CD4-positive, alpha-beta T cell treated with Interferon gamma for 1 hour (primary cell): ENCODE measurements at regions not wholly inside any gene's neighbourhood (a gene's known extent, or its start where the extent isn't known, plus 50 kb on each side); places are given as distances from the start of the nearest gene placed in this dataset.

ENCODE experiments used
- DNase-seq: peaks from one replicate; pipeline ENCODE4 v3.0.0-alpha.2; 2020

- DNase-seq: no peak
These were observed 65.9 kb upstream of the GADD45A start for GRCh38 chr1:67619080-67619479.

- DNase-seq: no peak
These were observed 61.1 kb upstream of the GADD45A start for GRCh38 chr1:67623906-67624305.

- no peak for DNase-seq
These were observed 60.3 kb upstream of the GADD45A start for GRCh38 chr1:67624680-67625079.

- no peak for DNase-seq
These were observed 58.7 kb upstream of the GADD45A start for GRCh38 chr1:67626090-67626860.

- no peak for DNase-seq
These were observed 58.2 kb upstream of the GADD45A start for GRCh38 chr1:67626861-67627235.

GRCh38 chr1:67627336-67627735 lies 57.7 kb upstream of the GADD45A start:
- DNase-seq: no peak

GRCh38 chr1:67627906-67628305 lies 57.1 kb upstream of the GADD45A start:
- no peak for DNase-seq

- no peak for DNase-seq
These were observed 55.5 kb upstream of the GADD45A start for GRCh38 chr1:67629370-67630075.

- DNase-seq: no peak
These were observed 54.5 kb upstream of the GADD45A start for GRCh38 chr1:67630438-67631045.

GRCh38 chr1:67632356-67632755 lies 52.6 kb upstream of the GADD45A start:
- DNase-seq: no peak

- DNase-seq: no peak
These were observed 52.0 kb upstream of the GADD45A start for GRCh38 chr1:67632811-67633655.

GRCh38 chr1:67634396-67634935 lies 50.5 kb upstream of the GADD45A start:
- no peak for DNase-seq

- no peak for DNase-seq
These were observed 49.8 kb upstream of the GADD45A start for GRCh38 chr1:67635055-67635809.
